ELR (cell line): ENCODE measurements at regions not wholly inside any gene's neighbourhood (a gene's known extent, or its start where the extent isn't known, plus 50 kb on each side); places are given as distances from the start of the nearest gene placed in this dataset.

Experiments used
- DNase-seq: peaks from one replicate; pipeline ENCODE4 v3.0.0-alpha.2; 2015; ENCODE audit warnings: low read depth

GRCh38 chr14:101193845-101194372 is 290.4 kb upstream of the RTL1 start:
- no peak for DNase-seq

GRCh38 chr14:101194373-101195308 is 291.1 kb upstream of the RTL1 start:
- no peak for DNase-seq

DNA sequence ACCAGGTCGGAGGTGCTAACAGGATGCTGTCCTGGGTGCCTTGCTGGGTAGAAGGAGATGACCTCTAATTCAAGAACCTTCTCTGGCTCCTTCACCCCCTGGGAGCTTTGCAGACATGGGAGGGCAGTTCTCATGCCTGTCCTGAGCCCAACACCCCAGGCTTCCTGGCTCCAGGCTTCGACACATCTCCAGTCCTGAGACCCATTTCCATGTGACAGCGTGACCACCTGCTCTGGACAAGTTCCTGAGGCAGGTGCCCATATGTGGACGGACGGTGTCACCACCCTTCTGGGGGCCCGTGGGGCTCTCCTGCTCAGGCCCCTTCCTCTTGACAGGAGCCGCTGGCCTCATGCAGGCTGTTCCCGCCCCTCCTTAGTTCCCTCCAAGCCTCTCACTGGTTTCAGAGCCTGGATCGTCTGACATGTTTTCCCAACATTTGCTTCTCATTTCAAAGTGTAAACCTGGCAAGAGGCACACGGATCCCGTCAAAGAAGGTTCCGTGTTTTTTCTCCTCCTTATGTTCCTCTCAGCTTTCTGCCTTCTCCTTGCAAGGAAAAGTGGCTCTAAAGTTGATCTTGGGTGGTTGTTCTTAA is 291.9 kb upstream of the RTL1 start:
- no peak for DNase-seq

GRCh38 chr14:101196051-101196712 is 292.7 kb upstream of the RTL1 start:
- DNase-seq = no peak

DNA sequence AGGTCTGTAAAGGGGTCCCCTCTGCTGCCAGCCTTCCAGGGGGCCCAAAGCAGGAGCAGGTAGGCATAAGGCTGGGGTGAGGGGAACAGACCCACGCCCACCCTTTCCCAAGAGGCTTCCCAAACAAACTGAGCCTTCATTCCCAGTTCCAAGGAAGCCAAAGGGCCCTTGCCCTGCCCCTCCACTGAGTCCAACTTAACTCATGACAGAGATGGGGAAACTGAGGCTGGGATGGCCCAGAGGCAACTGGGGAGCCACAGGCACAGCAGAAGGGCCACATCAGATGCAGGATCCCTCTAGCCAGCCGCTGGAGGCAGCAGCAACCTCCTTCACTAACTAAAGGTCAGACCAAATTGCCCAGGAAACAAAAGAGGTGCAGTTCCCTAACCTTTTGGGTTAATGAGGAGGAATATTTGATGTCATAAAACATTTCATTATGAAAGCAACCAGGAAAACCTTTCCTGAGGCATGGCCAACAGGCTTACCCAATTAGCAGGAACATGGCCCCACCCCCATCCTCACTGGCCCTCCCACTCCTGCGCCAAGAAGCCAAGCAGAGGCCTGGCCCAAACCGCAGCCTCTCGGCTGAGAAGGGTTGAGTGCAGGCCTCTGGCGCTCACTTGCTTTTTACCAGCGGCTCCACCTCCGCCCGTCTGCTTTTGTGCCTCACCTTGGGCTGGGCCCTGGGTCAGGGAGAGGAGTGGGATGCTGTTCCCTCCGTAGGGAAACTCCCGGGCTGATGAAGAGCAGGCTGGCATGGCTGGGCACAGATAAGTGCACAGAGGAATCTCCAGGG is 293.5 kb upstream of the RTL1 start:
- DNase-seq = no peak

GRCh38 chr14:101197595-101198397 is 294.3 kb upstream of the RTL1 start:
- no peak for DNase-seq

DNA sequence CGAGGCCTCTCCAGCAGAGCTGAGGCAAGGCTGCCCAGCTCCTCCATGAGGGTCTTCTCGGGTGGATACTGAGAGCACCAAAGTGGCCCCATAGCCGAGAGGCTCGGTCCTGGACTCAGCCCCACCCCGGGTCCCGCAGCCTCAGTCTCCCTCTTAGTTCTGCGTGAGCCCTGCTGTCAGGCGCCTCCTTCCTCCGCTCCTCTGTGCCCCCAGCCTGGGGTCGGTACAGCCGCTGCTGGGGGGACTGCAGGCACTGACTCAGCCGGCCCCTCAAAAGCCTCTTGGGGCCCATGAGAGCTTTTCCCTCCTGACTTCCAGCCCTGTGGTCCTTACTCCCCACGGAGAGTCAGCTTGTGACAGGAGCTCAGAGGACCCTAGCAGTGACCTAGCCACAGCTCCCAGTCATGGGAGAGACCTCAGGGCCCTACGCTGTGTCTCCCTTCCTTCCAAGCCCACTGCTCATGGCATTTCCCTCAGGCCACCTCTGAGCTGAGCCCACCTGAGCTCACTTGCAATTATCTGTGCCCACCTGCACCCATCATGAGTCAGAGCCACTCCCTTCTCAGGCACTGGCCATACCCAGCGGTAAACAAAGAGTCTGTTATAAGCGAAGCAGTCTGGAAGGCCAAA is 295.0 kb upstream of the RTL1 start:
- DNase-seq = no peak

DNA sequence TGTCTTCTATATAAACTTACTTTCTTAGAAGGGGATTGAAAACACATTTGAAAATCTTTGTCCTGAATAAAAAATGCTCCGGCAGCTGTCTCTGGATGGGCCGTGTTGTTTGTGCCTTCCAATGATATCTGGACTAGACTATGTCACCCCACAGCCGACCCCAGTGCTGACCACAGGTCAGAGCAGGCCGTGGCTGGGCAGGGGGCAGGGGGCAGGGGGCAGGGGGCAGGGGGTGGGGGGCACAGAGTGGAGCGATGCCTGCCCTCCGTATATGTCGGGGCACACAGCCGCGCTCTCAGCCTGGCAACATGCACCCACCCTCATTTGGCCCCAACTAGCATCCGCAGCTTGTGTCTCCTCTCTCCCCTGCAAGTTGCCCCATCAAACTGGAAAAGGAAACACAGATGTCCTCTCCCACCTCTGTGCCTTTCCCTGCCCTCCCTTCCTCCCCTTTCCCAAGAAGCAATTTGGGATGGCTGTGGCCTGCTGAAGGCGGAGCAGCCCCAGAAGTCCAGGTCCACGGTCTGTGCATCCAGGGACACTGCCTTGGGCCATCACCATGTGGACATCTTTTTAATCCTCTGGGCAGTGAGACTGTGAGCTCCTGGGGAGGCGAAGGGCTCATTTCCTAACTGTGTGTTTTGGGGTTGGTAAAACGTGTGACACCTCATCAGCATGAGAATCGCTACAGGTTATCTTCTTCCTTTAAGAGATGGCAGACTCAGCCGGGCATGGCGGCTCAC is 295.7 kb upstream of the RTL1 start:
- DNase-seq = no peak

DNA sequence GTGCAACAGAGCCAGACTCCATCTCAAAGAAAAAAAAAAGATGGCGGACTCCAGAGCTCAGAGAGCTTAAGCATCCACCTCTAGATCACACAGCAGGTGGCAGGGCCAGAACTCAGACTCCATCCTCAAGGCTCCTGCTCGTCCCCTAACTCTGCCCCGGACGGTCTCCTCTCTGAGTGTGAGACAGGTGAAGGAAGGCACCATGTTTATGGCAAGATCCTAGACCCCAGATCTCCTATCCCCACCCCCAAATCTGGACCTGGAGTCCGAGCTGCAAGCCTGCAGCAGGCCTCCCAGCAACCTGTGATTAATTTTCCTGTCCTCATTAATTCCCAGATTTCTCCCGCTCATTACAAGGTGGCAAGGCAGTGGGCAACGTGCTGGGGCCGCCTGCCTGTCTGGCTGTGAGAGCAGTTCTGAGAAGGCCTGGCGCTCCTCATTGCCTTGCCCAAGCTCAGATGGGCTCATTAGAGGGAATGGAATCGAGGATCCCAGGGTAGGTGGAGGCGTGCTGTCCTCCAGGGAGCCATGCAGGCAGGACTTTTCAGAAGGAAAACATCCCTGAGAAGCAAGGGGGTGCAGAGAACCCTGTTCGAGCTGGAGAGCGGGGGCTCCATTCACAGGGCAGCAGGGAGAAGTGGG is 296.6 kb upstream of the RTL1 start:
- DNase-seq = no peak

DNA sequence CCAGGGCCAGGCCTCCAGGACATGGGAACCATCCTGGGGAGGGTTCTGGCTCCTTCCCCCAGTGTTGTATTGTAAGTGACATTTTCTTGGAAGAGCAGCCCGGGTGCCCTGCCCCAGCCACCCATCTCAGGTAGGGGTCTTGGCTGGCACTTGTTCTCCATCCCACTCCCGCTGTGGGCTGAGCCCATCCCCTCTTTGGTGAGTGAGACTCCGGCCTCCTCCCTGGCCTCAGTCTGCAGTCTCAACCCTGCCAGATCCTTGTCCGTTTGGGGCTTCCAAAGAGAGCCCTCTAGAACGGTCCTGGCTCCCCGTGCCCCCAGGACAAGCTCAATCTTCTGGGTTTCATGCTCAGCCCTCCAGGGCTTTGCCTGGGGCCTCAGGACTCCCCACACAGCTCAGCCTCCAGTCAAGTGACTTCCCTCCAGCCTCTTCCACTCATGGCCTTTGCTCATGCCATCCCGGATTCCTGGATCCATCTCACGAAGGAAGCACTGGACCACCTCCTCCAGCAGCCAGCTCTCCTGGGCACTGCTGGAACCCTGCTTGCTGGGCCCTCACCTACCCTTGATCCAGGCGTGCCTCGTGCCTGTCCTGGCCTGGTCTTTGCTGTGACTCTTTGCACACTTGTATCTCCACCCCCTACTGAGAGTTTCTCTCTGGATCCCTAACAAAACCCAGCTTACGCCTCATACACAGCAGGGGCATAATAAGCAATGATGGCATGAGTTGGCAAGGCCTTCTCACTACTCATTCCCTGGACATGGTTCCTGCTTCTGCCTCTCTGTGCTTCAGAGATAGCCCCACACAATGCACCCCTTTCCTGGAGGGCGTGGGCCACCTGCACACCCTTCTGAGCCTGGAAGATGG is 297.4 kb upstream of the RTL1 start:
- DNase-seq = no peak

- no peak for DNase-seq
These were observed 298.1 kb upstream of the RTL1 start for GRCh38 chr14:101201535-101202151.

DNA sequence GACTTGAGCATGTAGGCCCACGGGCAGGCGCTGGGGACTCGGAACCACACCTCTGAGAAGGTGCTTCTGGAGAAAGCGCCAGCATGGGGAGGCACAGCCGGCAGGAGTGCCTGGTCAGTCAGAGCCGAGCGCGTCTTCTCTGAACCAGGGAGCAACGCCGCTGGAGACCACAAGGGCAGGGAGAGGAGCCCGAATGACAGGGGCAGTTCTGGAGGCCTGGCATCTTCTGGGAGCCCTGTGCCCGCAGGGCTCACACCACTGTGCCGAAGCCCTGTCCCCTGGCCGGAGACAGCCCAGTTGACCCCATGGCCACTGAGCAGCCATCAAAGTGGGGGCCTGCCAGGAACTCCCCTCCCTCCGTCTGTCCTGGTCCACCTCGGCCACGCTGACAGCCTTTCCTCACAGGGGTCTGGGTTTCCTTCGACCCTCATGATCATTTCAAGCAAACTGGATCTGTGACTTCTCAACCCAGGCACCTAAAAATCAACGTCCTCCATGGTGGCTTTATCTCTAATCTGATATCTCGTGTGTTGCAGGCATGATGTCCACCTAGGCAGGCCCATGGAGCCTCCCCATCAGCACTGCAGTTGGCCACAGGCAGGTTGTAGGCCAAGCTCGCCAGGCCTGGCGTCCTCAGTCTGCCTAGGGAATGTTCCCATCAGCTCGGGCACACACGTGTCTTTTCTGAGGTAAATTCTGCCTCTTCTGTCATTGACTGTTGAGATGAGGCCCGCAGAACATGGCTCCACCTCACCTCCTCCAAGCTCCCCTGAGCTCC is 299.3 kb upstream of the RTL1 start:
- no peak for DNase-seq

GRCh38 chr14:101206556-101206955 is 303.0 kb upstream of the RTL1 start:
- no peak for DNase-seq

DNA sequence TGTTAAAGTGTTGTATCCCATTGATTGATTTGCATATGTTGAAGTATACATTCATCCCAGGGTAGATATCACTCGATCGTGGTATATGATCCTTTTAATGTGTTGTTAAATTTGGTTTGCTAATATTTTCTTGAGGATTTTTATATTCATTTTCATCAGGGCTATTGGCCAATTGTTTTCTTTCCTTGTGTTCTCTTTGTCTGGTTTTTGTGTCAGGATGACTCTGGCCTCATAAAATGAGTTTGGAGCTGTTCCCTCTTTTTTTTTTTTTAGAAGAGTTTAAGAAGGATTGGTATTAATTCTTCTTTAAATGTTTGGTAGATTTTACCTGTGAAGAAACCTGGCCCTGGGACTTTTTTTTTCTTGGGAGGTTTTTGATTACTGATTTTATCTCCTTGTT is 303.5 kb upstream of the RTL1 start:
- DNase-seq = no peak

DNA sequence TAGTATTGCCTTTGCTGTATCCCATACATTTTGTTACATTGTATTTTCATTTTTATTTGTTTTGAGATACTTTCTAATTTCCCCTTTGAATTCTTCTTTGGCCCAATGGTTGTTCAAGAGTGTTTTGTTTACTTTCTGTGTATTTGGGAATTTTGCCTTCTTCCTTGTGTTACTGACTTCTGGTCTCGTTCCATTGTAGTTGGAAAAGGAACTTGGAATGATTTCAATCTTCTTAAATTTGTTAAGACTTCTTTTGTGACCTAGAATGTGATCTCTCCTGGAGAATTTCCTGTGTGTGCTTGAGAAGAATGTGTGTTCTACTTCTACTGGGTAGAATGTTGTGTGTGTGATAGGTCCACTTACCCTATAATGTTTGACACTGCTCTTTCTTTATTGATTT is 304.4 kb upstream of the RTL1 start:
- DNase-seq = no peak

DNA sequence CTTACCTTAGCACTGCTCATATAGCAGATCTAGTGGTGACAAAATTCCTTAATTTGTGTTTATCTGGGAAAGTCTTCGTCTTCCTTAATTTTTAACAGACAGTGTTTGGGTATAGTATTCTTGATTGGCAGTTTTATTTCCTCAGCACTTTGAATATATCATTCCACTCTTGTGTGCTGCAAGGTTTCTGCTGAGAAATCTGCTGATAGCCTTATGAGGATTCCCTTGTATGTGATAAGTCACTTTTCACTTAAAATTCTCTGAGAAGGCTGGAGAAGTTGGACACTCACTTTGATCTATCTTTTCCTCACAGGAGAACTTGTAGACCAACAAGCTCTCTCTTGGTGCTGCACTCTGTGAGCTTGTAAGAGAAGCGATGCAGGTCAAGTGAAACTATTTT is 306.1 kb upstream of the RTL1 start:
- no peak for DNase-seq

GRCh38 chr14:101215266-101215665 is 311.7 kb upstream of the RTL1 start:
- DNase-seq = no peak
